ENCODE measurements at regions not wholly inside any gene's neighbourhood (a gene's known extent, or its start where the extent isn't known, plus 50 kb on each side); places are given as distances from the start of the nearest gene placed in this dataset.

DNA sequence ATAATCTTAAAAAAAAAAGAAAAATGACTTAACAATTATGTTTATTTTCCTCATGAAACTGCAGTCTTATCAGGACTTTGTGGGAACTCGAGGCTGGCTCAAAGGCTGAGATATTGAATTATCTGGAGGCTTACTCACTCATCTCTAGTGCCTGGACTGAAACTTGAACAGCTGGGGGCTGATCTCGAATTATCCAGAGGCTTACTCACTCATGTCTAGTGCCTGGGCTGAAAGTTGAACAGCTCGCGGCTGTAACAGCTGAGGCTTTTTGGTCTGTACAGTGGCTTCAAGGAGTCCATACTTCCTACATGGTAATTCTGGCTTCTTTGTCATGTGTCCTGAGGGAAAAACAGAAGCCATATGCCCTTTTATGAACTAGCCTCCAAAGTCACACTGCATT is 371.9 kb downstream of the CETN3 start:
- Histone ChIP-seq H3K4me3 (ENCODE audit: low read depth, low read length) (no peak overlapping the region), H2AFZ (ENCODE audit: low read length, unreplicated experiment) (no peak overlapping the region), H3K4me1 (ENCODE audit: control insufficient read depth, insufficient read depth, low read length, unreplicated experiment) (no peaks in the 10 kb centered on the region), H3K27ac (ENCODE audit: low read depth, low read length) (no peak overlapping the region), H3K27me3 (ENCODE audit: insufficient read depth, low read length) (no peaks in the 10 kb centered on the region), H3K79me2 (ENCODE audit: control insufficient read depth, insufficient read depth, low read length, unreplicated experiment) (no peaks in the 10 kb centered on the region), H3K36me3 (ENCODE audit: insufficient read depth, low read length) (no peaks in the 10 kb centered on the region)

DNA sequence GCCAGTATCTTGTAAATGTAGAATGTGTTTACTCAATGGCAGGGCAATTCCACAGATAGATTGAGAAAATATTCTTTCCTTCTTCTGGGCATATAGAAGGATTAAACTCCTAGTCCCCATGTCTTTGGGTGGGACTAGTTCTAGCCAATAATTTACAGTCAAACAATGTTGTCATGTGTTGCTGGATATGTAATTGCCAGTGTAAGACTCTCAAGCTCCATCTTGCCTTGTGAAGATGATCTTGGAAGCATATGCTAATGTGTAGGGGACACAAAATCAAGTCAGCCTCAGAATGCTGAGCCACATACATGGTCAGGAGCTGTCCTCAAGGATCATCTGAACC is 386.9 kb downstream of the CETN3 start:
- Histone ChIP-seq H3K79me2 (ENCODE audit: control insufficient read depth, insufficient read depth, low read length, unreplicated experiment) (no peaks in the 10 kb centered on the region), H3K36me3 (ENCODE audit: insufficient read depth, low read length) (no peaks in the 10 kb centered on the region), H3K27ac (ENCODE audit: low read depth, low read length) (peak overlapping the region; percentile 93), H2AFZ (ENCODE audit: low read length, unreplicated experiment) (peak overlapping the region; percentile 6), H3K4me1 (ENCODE audit: control insufficient read depth, insufficient read depth, low read length, unreplicated experiment) (peaks cover 15% of the 10 kb centered on the region), H3K27me3 (ENCODE audit: insufficient read depth, low read length) (no peaks in the 10 kb centered on the region), H3K4me3 (ENCODE audit: low read depth, low read length) (no peak overlapping the region)

DNA sequence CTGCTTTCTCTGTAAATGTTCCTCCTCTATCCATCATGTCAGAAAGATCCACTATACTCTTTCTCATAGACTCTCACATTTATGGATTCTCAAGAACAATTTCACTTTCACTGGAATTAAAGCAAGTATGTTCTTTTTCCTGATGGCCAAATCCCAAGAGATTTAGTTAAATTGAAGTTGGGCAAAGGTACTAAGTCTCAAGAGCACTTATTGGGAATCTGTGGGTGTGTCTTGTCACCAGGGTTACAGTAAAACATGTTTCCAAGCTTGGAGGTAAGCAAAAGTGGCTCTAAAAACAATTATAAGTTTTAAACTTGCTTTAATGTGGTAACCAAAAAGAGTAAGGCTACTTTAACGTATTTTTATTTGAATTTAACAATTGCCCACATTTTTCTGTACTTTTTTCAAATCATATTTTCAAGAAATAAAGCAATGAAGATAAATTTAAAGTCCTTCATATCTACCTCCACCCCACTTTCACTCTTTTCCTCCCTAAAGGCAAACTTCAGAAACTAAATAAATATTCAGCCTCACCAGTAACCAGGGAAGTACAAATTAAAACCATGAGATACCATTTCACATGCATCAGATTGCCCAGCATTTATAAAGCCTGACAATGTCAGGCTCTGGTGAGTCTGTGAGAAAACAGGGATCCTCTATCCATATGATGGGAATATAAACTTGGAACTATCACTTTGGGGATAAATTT is 387.4 kb downstream of the CETN3 start:
- Histone ChIP-seq H2AFZ (ENCODE audit: low read length, unreplicated experiment) (peak overlapping the region; percentile 93), H3K4me3 (ENCODE audit: low read depth, low read length) (0 out of 2 replicates have a peak overlapping the region, but pooled peaks have one; percentile 19), H3K36me3 (ENCODE audit: insufficient read depth, low read length) (no peaks in the 10 kb centered on the region), H3K79me2 (ENCODE audit: control insufficient read depth, insufficient read depth, low read length, unreplicated experiment) (no peaks in the 10 kb centered on the region), H3K27me3 (ENCODE audit: insufficient read depth, low read length) (no peaks in the 10 kb centered on the region), H3K27ac (ENCODE audit: low read depth, low read length) (peak overlapping the region; percentile 93), H3K4me1 (ENCODE audit: control insufficient read depth, insufficient read depth, low read length, unreplicated experiment) (peaks cover 15% of the 10 kb centered on the region)

DNA sequence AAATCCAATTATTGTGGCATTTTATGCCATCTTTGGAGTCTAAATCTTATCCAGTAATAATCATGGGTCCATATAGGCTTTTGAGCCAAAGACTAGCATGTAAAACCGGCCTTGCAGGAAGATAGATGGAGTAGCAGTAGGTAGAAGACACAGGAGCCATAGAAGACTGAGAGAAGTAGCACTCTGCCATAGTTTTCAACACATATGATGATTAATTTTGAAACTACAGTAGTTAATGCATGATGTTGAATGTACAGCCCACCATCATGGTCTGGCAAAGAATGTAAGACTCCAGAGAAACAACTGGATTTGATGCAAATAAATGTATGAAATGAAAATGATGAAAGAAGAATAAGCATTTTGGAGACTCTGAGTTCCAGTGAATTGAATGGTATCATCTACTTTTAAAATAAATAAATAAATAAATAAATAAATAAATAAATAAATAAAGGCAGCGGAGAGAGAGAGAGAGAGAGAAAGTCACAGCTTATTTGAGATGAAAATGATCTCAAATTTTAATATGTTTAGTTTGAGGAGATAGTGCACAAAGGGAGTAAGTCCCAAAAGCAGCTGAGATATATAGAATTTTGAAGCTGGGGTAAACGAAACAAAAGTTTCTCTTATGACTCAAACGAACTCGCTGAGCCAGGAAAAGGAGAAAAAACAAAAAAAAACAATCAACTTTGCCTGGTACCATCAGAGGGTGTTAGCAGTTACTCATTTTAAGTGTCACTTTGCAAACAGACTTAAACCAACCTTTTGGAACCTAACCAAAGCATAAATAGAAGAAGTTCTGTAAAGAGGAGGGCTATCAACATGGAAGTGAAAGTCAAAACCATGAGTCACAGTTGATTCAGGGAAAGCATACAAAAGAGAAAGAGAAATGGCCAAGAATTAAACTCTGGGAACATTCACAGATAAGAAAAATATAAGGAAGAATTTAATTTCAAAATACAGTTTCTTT is 388.7 kb downstream of the CETN3 start:
- H3K36me3 ChIP-seq (ENCODE audit: insufficient read depth, low read length): no peaks in the 10 kb centered on the region
- peak overlapping the region; percentile 66 for H3K4me3 ChIP-seq (ENCODE audit: low read depth, low read length)
- peaks cover 18% of the 10 kb centered on the region for H3K4me1 ChIP-seq (ENCODE audit: control insufficient read depth, insufficient read depth, low read length, unreplicated experiment)
- H3K27me3 ChIP-seq (ENCODE audit: insufficient read depth, low read length): no peaks in the 10 kb centered on the region
- H3K79me2 ChIP-seq (ENCODE audit: control insufficient read depth, insufficient read depth, low read length, unreplicated experiment): no peaks in the 10 kb centered on the region
- H2AFZ ChIP-seq (ENCODE audit: low read length, unreplicated experiment): peak overlapping the region; percentile 93
- H3K27ac ChIP-seq (ENCODE audit: low read depth, low read length): peak overlapping the region; percentile 93

DNA sequence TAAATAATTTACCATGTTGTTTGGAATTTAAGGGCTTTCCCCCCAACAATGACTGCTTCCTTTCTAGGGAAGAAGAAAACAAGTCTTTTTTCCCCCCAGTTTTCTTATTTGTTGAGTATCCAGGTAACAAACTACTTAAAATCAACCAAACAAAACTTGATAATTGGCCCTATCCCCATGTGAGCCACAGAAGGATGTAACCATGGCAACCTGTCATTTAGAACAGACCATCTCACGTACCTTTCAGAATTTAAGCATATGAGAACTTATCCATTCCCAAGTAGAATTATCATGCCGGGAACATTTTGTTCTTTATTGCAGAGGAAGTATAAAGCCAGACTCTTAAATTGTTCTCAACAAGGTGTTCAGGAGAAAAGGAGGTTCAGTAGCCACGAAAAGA is 392.3 kb downstream of the CETN3 start:
- Histone ChIP-seq H3K4me3 (ENCODE audit: low read depth, low read length) (no peak overlapping the region), H3K27ac (ENCODE audit: low read depth, low read length) (no peak overlapping the region), H3K79me2 (ENCODE audit: control insufficient read depth, insufficient read depth, low read length, unreplicated experiment) (no peaks in the 10 kb centered on the region), H3K4me1 (ENCODE audit: control insufficient read depth, insufficient read depth, low read length, unreplicated experiment) (peaks cover 23% of the 10 kb centered on the region), H2AFZ (ENCODE audit: low read length, unreplicated experiment) (no peak overlapping the region), H3K27me3 (ENCODE audit: insufficient read depth, low read length) (no peaks in the 10 kb centered on the region), H3K36me3 (ENCODE audit: insufficient read depth, low read length) (no peaks in the 10 kb centered on the region)

DNA sequence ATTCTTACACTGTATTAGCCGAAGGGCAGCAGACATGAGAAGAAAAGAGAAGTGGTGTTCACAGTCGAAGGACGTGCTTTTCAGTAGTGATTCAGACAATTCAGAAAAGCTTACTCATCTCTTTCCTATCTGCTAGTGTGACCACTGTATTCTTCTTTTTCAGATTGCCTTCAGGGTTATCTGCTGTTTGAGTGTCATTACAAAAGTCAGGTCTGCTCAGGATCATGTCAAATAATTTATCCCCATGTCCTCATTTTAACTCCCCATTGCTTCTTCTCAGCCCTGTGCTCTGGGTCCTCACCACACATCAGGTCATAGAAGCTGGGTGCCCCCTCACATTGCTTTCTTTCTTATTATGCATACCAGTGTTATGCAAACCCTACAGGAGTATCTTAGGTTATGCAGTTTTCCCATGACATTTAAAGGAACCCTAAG is 394.0 kb downstream of the CETN3 start:
- H3K27me3 ChIP-seq (ENCODE audit: insufficient read depth, low read length): no peaks in the 10 kb centered on the region
- H3K27ac ChIP-seq (ENCODE audit: low read depth, low read length): peak overlapping the region; percentile 81
- H3K4me3 ChIP-seq (ENCODE audit: low read depth, low read length): peak overlapping the region; percentile 64
- no peaks in the 10 kb centered on the region for H3K36me3 ChIP-seq (ENCODE audit: insufficient read depth, low read length)
- peak overlapping the region; percentile 76 for H2AFZ ChIP-seq (ENCODE audit: low read length, unreplicated experiment)
- no peaks in the 10 kb centered on the region for H3K79me2 ChIP-seq (ENCODE audit: control insufficient read depth, insufficient read depth, low read length, unreplicated experiment)
- H3K4me1 ChIP-seq (ENCODE audit: control insufficient read depth, insufficient read depth, low read length, unreplicated experiment): peaks cover 17% of the 10 kb centered on the region

DNA sequence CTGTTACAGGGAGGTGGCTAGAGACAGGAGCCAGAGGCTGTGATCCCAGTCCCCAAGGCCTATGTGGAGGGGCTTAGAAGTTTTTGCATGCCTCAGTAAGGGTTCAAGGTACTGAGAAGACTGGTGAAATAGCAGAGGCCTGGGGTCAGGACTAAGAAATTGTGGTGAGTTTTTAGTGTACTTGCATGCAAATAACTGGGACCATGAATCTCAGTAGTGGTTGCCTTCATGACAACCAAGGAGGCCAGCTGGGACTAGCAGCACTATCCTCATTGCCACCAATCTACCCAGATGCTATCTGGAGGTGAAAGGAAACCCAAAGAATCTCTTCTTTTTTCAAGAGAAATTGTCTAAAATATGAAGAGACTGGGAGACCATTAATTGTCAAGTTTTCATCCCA is 395.1 kb downstream of the CETN3 start:
- H3K36me3 ChIP-seq (ENCODE audit: insufficient read depth, low read length): no peaks in the 10 kb centered on the region
- no peak overlapping the region for H3K27ac ChIP-seq (ENCODE audit: low read depth, low read length)
- H3K4me1 ChIP-seq (ENCODE audit: control insufficient read depth, insufficient read depth, low read length, unreplicated experiment): peaks cover 15% of the 10 kb centered on the region
- no peak overlapping the region for H3K4me3 ChIP-seq (ENCODE audit: low read depth, low read length)
- H3K79me2 ChIP-seq (ENCODE audit: control insufficient read depth, insufficient read depth, low read length, unreplicated experiment): no peaks in the 10 kb centered on the region
- H3K27me3 ChIP-seq (ENCODE audit: insufficient read depth, low read length): no peaks in the 10 kb centered on the region
- H2AFZ ChIP-seq (ENCODE audit: low read length, unreplicated experiment): peak overlapping the region; percentile 43

DNA sequence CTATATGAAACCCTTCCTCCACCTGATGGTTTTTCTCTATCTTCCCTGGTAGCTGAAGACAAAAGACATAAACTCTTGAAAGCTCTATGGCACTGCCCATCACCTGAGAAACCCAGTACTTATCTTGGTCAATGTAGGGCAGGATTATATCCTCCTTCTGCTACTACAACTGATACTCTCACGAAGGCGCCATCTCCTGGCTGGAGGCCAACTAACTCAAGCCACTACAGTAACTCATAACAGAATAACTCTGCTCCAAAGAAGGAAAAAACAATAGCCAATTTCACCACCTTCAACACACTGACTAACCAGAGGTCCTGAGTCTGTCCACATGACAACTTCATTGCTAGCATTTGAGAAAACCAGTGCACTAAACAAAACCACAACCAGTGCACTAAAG is 409.2 kb downstream of the CETN3 start:
- Histone ChIP-seq H3K27ac (ENCODE audit: low read depth, low read length) (no peak overlapping the region), H2AFZ (ENCODE audit: low read length, unreplicated experiment) (no peak overlapping the region), H3K4me1 (ENCODE audit: control insufficient read depth, insufficient read depth, low read length, unreplicated experiment) (no peaks in the 10 kb centered on the region), H3K27me3 (ENCODE audit: insufficient read depth, low read length) (no peaks in the 10 kb centered on the region), H3K4me3 (ENCODE audit: low read depth, low read length) (no peak overlapping the region), H3K79me2 (ENCODE audit: control insufficient read depth, insufficient read depth, low read length, unreplicated experiment) (no peaks in the 10 kb centered on the region), H3K36me3 (ENCODE audit: insufficient read depth, low read length) (no peaks in the 10 kb centered on the region)

DNA sequence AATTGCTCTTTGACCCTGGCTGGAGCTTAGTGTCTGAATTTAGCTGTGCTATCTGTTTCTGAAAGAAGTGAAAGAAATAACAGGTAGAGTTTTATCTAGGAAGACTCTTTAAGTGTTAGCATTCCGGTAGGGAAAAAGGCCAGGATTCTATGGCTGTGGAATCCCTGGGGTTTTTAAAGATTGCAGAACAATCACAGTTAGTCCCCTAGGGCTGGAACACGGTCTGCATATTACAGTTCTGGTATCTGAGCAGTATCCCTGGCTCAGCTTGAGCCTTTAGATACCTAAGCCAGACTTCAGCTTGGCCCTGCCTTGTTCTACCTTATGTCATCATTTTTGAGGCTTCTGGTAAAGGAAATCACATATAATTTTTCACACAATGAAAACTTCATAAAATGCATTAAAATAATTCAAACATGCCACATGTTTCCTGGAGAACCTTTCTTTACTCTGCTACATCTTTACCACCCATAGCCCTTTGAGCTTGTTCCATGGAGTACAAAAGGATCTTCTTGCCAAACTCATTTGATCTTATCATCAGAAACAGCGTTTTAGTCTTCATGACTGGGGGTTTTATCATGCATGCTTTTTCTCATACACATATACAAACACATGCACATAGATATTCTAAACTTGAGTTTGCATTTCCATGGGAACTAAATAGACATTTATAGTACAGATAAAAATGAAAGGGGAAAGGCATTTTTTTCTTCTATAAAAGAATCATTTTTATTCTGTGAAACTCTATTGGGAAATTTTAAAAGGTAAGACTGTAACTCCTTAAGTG is 410.8 kb downstream of the CETN3 start:
- H3K27me3 ChIP-seq (ENCODE audit: insufficient read depth, low read length): no peaks in the 10 kb centered on the region
- H3K4me1 ChIP-seq (ENCODE audit: control insufficient read depth, insufficient read depth, low read length, unreplicated experiment): no peaks in the 10 kb centered on the region
- H2AFZ ChIP-seq (ENCODE audit: low read length, unreplicated experiment): no peak overlapping the region
- no peaks in the 10 kb centered on the region for H3K36me3 ChIP-seq (ENCODE audit: insufficient read depth, low read length)
- no peaks in the 10 kb centered on the region for H3K79me2 ChIP-seq (ENCODE audit: control insufficient read depth, insufficient read depth, low read length, unreplicated experiment)
- H3K4me3 ChIP-seq (ENCODE audit: low read depth, low read length): no peak overlapping the region
- H3K27ac ChIP-seq (ENCODE audit: low read depth, low read length): no peak overlapping the region

DNA sequence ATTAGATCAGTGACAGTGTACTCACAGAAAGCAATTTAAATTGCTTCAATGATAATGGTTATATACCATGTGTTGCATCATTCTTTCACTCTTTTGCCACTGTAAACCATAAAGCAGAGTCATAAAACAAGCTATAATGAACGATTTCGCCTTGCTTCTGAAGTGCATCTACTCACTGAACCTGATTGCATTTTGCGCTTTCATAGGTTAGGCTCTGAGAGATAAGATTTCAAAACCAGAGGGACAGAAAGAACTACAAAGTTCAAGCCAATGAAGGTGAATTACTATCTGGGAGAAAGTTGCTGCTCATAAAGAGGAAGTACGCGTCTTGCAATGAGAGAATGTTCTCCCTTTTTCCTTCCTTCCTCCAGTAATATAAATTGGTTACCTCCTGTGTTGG is 412.7 kb downstream of the CETN3 start:
- Histone ChIP-seq H3K4me3 (ENCODE audit: low read depth, low read length) (no peak overlapping the region), H3K27ac (ENCODE audit: low read depth, low read length) (no peak overlapping the region), H3K36me3 (ENCODE audit: insufficient read depth, low read length) (no peaks in the 10 kb centered on the region), H2AFZ (ENCODE audit: low read length, unreplicated experiment) (no peak overlapping the region), H3K4me1 (ENCODE audit: control insufficient read depth, insufficient read depth, low read length, unreplicated experiment) (no peaks in the 10 kb centered on the region), H3K79me2 (ENCODE audit: control insufficient read depth, insufficient read depth, low read length, unreplicated experiment) (no peaks in the 10 kb centered on the region), H3K27me3 (ENCODE audit: insufficient read depth, low read length) (no peaks in the 10 kb centered on the region)
